ENCODE measurements at regions not wholly inside any gene's neighbourhood (a gene's known extent, or its start where the extent isn't known, plus 50 kb on each side); places are given as distances from the start of the nearest gene placed in this dataset.
"Not testable (repeated sequence)": the region's sequence is repeated elsewhere in the genome, so short reads cannot be mapped to it uniquely, and the experiment has no call there.

DNA sequence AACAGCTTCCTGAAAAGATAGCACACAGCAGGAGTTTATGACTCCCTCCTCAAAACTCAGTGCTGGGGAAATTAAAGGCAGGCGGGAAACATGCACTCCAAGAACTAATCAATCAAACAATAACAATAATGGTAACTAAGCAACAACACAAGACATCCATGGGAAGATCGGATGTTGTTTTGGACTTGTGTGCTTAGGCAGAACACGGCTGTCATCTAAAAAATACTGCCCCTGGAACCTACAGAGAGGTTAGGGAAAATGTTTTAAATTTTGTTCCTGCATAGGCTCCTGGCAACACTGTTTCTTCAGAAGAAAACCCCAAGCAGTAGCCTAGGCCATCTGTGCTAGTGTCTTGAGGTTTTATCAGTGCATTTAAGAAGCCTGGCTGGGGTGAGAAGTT is 1378.2 kb downstream of the STIM2 start:
- DNase-seq = no peak

GRCh38 chr4:28241021-28241420 is 1380.4 kb downstream of the STIM2 start:
- no peak for DNase-seq

GRCh38 chr4:28247805-28248204 is 1387.2 kb downstream of the STIM2 start:
- no peak for DNase-seq

DNA sequence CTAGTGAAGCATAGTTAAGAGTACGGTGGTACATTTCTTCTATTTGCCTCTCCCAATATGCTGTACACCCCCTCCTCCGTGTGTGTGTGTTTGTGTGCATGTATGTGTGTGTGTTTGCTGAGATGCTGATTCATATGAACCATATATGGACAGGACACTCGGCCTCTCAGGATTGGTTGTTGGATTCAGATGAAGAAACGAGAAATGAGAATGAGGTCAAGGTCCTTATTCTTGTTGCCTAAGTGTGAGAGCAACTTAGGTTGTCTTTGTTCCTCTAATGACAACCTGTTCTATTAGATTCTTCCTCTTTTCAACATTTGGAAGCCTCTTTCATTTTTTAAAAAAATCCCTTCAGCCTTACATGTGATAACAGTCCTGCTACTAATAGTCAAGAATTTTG is 1387.6 kb downstream of the STIM2 start:
- DNase-seq = no peak

GRCh38 chr4:28250646-28251045 is 1390.0 kb downstream of the STIM2 start:
- no peak for DNase-seq

- DNase-seq = no peak
Observed at GRCh38 chr4:28251831-28252230, 1391.2 kb downstream of the STIM2 start.

DNA sequence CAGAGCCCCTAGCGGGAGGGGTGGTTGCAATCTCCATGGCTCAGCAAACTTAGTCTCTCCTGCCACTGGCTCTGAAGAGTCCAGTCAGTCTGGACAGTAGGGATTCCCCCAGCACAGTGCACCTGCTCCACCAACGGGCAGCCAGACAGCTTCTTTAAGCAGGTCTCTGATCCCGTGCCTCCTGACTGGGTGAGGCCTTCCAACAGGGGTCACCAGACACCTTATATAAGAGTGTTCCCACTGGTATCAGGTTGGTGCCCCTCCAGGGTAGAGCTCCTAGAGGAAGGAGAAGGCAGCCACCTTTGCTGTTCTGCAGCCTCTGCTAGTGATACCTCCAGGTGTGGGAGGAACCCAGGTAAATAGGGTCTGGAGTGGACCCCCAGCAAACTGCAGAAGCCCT is 1393.4 kb downstream of the STIM2 start:
- no peak for DNase-seq

DNA sequence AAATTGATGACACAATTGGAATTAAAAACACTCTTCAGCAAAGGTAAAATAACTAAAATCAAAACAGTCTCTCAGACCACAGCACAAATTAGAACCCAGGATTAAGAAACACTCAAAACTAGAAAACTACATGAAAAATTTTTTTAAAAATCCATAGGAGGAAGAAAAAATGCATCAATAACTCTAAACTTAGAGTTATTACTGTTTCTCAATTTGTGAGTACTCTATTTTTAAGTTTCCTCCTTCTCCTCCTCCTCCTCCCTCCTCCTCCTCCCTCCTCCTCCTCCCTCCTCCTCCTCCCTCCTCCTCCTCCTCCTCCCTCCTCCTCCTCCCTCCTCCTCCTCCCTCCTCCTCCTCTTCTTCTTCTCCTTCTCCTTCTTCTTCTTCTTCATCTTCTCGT is 1395.7 kb downstream of the STIM2 start:
- DNase-seq = no peak

- no peak for DNase-seq
Observed at GRCh38 chr4:28259951-28260350, 1399.3 kb downstream of the STIM2 start.

DNA sequence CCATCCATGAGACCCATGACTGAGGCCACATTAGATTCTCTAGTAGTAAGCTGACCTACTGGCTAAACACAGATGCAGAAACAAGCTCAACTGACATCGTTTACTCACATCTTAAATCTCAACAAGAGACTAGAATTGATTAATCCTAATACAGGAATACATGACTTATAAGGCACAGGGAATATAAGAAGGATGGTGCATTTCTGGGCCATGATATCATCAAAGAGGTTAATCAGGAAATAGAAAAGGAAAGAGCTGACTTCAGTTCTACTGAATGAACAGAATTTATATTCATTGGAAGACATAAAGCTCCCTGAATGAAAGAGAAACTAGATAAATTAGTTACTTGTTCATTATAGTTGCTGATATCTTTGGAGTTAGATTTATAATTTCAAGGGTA is 1406.5 kb downstream of the STIM2 start:
- DNase-seq = no peak

DNA sequence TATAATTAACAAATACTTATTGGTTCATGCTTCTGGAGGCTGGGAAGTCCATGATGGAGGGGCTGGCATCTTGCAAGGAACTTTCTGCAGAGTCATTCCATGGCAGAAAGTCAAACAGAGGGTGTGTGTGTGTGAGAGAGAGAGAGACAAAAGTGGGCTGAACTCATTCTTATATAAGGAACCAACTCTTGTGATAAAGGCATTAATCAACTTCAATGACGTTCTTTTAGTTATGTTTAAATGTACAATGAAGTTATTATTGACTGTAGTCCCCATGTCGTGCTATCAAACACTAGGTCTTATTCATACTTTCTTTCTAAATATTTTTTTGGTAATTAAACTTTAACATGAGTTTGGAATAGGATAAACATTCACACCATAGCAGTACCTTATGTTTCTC is 1408.8 kb downstream of the STIM2 start:
- no peak for DNase-seq

- DNase-seq = no peak
Observed at GRCh38 chr4:28277931-28278330, 1417.3 kb downstream of the STIM2 start.

GRCh38 chr4:28278676-28279075 is 1418.0 kb downstream of the STIM2 start:
- no peak for DNase-seq

GRCh38 chr4:28279249-28279648 is 1418.6 kb downstream of the STIM2 start:
- DNase-seq = no peak

DNA sequence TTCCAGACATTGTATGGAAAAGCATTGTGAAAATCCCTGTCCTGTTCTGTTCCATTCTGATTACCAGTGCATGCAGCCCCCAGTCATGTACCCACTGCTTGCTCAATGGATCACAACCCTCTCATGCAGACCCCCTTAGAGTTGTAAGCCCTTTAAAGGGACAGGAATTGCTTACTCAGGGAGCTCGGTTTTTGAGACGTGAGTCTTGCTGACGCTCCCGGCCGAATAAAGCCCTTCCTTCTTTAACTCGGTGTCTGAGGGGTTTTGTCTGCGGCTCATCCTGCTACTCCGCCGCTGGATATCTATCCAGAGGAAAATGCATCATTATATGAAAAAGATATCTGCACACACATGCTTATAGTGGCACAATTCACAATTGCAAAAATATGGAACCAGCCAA is 1425.6 kb downstream of the STIM2 start:
- DNase-seq = not testable (repeated sequence)

DNA sequence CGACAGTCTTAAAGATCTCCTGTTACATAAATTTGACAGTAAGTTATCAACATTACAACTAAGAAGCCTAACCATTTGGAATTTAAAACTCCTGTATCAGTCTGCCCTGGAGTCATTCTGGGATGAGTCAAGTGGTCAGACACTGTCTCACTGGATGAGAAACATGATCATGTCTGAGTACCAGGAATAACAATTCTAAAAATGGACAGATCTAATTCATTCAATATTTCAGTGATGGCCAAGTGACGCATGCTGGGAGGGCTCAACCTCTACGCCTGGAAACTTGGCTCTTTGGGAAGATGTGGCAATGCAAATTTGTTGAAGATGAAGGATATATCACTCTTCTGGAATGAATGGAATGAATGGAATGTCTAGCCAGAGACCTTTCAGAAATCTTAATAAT is 1427.2 kb downstream of the STIM2 start:
- DNase-seq = no peak

DNA sequence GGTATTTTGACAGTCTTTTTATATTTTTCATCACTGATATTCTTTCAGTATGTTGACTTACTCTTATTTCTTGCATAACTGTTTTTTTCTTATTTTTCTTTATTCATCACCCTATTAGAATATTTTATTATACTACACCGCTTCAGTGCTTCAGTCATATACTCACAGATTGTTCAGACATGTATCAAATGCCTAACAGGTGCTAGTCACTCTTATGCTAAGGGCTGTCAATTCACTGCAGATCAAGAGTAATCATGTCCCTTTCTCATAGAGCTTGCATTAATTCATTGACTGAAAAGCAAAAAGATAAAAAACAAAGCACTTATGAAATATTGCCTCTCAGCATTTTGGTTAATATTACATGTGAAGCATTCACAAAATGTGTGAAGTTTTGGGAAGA is 1435.6 kb downstream of the STIM2 start:
- no peak for DNase-seq

- no peak for DNase-seq
Observed at GRCh38 chr4:28310926-28311325, 1450.3 kb downstream of the STIM2 start.

- not testable (repeated sequence) for DNase-seq
Observed at GRCh38 chr4:28312497-28312896, 1451.9 kb downstream of the STIM2 start.

- no peak for DNase-seq
Observed at GRCh38 chr4:28313729-28314713, 1453.4 kb downstream of the STIM2 start.

- no peak for DNase-seq
Observed at GRCh38 chr4:28317221-28317620, 1456.6 kb downstream of the STIM2 start.

- DNase-seq = no peak
Observed at GRCh38 chr4:28334249-28334648, 1473.6 kb downstream of the STIM2 start.

- DNase-seq = no peak
Observed at GRCh38 chr4:28341784-28342183, 1481.1 kb downstream of the STIM2 start.

- DNase-seq = no peak
Observed at GRCh38 chr4:28350485-28350884, 1489.8 kb downstream of the STIM2 start.

DNA sequence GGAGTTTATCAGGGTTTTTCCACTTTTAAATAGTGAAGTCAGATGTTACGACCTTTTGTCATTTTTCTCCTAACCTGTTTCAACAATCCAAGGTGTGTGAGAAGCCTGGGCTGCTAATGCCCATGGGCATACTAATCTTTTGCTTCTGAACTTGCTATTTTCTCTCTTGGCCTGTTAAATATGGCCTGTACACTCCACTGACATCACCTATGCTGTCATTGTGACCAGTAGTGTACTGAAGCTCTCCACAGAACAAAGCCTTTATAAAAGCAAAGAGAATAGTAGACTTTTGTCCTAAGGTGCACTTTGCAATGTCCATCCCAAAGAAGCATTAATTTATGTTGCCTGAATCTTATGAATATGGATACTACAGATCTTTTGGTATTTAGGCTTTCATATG is 1490.5 kb downstream of the STIM2 start:
- no peak for DNase-seq
